GM10266 (cell line): ENCODE measurements at regions not wholly inside any gene's neighbourhood (a gene's known extent, or its start where the extent isn't known, plus 50 kb on each side); places are given as distances from the start of the nearest gene placed in this dataset.

Experiments used
- DNase-seq: peaks from one replicate; pipeline ENCODE4 v3.0.0; 2012; ENCODE audit errors: extremely low spot score
- TF ChIP-seq, protein P1 (sequence below): IDR thresholded peaks from 2 replicates; pipeline ENCODE4 v1.5.1; 2012; ENCODE audit warnings: mild to moderate bottlenecking, low read depth; ENCODE audit not compliant: control insufficient read depth, insufficient read depth; ENCODE audit errors: missing control alignments

DNA sequence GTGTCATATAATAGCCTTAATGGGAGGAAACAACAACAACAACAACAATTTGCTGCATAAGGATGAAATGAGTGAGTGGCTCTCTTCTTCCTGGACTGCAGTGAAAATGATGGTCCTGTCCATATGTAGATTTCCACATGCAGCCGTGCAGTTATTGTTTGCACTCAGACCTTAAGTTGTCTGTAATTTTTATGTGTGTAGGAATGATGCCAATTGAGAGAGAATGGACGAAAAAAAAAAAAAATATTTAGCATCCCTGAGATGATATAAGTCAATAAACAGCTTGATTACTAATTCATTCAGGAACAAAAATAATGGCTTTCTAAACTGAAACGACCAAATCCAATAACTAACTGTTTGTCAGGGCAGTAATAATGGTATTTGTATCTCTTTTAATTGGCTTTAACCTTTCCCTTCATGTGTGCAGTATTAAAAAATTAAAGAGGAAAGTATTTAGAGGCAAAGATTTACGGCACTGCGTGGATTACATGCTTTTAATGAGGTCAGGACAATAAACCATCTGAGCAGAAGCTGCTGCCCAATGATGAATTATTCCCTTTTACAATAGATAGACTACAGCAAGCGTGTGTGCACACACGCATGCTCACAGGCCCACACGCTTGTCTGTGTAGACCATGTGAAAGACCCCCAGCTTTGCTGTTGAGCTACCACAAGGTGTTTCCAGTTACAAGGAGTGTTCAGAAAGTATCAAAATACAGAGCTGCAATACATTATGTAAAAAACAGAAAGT is 459.5 kb upstream of the WWC1 start:
- DNase-seq: no peak
- TF ChIP-seq, protein P1, sequence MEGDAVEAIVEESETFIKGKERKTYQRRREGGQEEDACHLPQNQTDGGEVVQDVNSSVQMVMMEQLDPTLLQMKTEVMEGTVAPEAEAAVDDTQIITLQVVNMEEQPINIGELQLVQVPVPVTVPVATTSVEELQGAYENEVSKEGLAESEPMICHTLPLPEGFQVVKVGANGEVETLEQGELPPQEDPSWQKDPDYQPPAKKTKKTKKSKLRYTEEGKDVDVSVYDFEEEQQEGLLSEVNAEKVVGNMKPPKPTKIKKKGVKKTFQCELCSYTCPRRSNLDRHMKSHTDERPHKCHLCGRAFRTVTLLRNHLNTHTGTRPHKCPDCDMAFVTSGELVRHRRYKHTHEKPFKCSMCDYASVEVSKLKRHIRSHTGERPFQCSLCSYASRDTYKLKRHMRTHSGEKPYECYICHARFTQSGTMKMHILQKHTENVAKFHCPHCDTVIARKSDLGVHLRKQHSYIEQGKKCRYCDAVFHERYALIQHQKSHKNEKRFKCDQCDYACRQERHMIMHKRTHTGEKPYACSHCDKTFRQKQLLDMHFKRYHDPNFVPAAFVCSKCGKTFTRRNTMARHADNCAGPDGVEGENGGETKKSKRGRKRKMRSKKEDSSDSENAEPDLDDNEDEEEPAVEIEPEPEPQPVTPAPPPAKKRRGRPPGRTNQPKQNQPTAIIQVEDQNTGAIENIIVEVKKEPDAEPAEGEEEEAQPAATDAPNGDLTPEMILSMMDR: no peak

DNA sequence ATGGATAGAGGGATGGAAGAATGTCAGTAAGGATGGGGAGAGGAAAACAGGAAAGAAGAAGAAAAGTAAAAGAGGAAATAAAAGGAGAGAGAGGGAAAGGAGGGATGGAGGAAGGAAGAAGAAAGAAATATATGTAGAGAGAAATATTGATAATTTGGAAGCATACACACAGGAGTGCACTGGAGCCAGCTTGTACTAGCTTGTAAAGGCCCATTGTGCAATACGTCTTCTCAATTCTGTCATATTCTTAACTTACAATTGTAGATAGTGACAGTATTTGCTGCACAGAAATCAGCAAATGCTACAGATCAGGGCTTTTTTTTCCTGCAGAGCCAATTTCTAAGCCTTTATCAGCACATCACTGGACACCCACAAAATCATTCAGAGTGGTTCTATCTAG is 458.8 kb upstream of the WWC1 start:
- TF ChIP-seq, protein P1: no peak
- no peak for DNase-seq

DNA sequence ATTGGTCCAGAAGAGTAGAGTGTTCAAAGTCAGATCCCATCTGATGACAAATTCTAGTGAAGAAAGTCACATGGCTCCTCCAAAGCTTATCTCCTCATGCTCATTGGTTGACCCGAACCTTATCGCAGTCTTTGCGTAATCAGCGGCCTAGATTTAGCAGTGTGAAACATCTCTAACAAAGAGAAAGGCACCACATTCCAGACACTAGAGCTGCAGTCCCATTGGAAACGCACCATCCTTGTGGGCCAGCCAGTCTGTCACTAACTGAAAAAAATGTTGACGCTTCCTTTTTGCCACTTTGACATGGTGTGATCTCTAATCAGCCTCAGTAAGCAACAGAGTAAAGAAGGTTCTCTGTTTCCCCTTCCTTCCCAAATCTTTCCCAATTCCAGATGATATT is 458.0 kb upstream of the WWC1 start:
- no peak for DNase-seq
- TF ChIP-seq, protein P1: no peak

DNA sequence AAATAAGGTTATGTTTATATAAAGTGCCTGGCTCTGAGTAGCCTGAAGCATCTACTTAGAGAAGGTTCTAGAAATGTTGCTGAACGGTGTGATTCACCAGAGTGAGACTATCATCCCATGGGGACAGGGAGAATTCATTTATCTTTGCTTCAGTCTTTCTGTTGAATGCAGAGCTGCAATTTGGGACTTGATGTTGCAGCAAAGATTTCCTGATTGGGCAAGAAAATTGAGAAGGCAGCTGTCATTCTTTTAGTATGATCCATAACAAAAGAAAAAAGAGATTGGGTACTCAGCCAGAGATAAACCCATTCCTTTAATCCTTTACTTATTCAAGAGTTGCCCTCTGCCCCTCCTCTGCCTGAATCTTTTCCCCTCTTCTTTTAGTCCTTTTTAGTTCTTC is 456.3 kb upstream of the WWC1 start:
- DNase-seq: no peak

DNA sequence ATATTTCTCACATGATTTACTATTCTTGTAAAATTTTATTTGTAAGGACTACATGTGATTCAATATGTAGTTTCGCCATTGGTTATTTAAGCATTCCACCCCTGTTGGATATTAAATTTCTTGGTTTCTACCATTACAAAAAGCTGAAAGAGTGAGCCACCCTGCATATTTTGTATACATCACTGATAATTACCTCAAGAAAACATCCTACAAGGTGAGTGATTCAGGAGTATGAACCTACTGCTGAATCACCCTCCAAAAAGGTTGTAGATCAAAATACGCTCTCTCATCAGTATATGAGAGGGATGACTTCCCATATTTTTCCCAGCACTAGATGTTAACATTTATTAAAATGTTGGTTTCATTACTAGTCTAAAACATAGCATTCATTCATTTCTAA is 454.3 kb upstream of the WWC1 start:
- DNase-seq: no peak
- TF ChIP-seq, protein P1: no peak

More for the DNA sequence above, 456.3 kb upstream of the WWC1 start:
- TF ChIP-seq, protein P1: no peak

DNA sequence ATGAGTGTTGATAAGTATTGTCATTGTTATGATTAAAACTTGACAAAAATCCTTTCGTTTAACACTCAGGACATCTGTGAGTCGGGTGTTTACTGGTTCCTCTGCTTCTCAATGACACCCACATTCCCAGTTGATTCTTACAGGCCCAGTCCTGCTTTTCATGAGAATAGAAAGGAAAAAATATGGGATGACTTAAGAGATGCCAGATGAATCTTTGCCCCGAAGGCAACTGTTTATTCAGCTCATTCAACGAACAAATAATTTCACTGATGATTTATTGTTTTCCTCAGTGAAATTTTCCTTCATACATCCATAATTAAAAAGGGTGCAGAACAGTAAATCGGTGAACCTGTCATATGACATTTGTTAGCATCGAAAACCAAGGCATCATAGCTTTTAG is 452.4 kb upstream of the WWC1 start:
- TF ChIP-seq, protein P1: no peak
- DNase-seq: no peak

DNA sequence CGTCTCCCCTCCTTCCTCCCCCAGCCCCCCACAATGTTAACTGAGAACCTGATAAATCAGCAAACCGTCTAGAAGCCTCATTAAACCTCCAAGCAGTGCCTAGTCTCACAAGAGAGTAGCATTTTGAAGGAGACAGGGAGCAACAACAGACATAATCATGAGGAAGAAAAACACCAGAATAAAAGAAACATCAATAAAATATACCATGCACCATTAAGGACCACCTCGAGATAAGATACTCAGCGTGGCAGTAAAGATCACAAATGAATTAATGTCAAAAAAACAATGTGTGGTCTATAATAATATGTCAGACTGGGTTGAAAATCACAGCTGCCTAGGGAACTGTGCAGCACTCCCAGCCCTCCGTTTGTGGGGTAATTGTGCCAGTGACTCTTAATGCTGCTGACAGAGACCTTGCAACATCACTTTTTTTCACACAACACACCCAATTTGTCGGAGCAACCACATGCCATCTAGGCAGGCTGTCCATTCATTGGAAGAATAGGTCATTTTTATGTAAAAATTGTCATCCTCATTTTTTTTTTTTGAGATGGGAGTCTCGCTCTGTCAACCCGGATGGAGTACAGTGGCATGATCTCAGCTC is 450.8 kb upstream of the WWC1 start:
- TF ChIP-seq, protein P1: no peak
- DNase-seq: no peak
